Mesendoderm (in vitro differentiated cells): ENCODE measurements at regions not wholly inside any gene's neighbourhood (a gene's known extent, or its start where the extent isn't known, plus 50 kb on each side); places are given as distances from the start of the nearest gene placed in this dataset.
"Not testable (repeated sequence)": the region's sequence is repeated elsewhere in the genome, so short reads cannot be mapped to it uniquely, and the experiment has no call there.

Experiments
- DNase-seq: peaks from one replicate; pipeline ENCODE4 v3.0.0; 2013
- H2AK5ac ChIP-seq: 2 replicates; pipeline ENCODE4 v1.6.1; 2013; ENCODE audit warnings: low read length, inconsistent platforms
- H2BK120ac ChIP-seq: 2 replicates; pipeline ENCODE4 v1.6.1; 2013; ENCODE audit warnings: low read depth, mild to moderate bottlenecking, low read length, moderate library complexity, mixed read lengths
- H2BK15ac ChIP-seq: replicated peaks from 2 replicates; pipeline ENCODE4 v1.6.1; 2013; ENCODE audit warnings: low read depth, mild to moderate bottlenecking, moderate library complexity
- H2BK5ac ChIP-seq: 2 replicates; pipeline ENCODE4 v1.6.1; 2013; ENCODE audit warnings: low read length, inconsistent platforms
- H3K18ac ChIP-seq: 2 replicates; pipeline ENCODE4 v1.6.1; 2013; ENCODE audit warnings: mild to moderate bottlenecking, low read length, mixed read lengths
- H3K23ac ChIP-seq: one replicate; pipeline ENCODE4 v1.6.1; 2013; ENCODE audit warnings: low read length
- H3K27ac ChIP-seq: 2 replicates; pipeline ENCODE4 v1.5.1; 2013; ENCODE audit warnings: low read depth, mild to moderate bottlenecking, inconsistent platforms, low read length, moderate library complexity
- H3K27me3 ChIP-seq: 2 replicates; pipeline ENCODE4 v1.6.1; 2013; ENCODE audit warnings: low read length, control low read depth, mild to moderate bottlenecking, inconsistent platforms; ENCODE audit not compliant: insufficient read depth, poor library complexity
- H3K36me3 ChIP-seq: 2 replicates; pipeline ENCODE4 v1.6.1; 2013; ENCODE audit warnings: low read length, inconsistent platforms; ENCODE audit not compliant: control insufficient read depth, insufficient read depth
- H3K4ac ChIP-seq: one replicate; pipeline ENCODE4 v1.6.1; 2013; ENCODE audit warnings: low read depth, mild to moderate bottlenecking, low read length, moderate library complexity
- H3K4me1 ChIP-seq: 2 replicates; pipeline ENCODE4 v1.6.1; 2013; ENCODE audit warnings: low read depth, low read length, inconsistent platforms; ENCODE audit not compliant: control insufficient read depth
- H3K4me2 ChIP-seq: 2 replicates; pipeline ENCODE4 v1.6.1; 2013; ENCODE audit warnings: low read length
- H3K4me3 ChIP-seq: 2 replicates; pipeline ENCODE4 v1.5.1; 2013; ENCODE audit warnings: mild to moderate bottlenecking, low read length
- H3K56ac ChIP-seq: one replicate; pipeline ENCODE4 v1.6.1; 2013; ENCODE audit warnings: low read length
- H3K79me1 ChIP-seq: 2 replicates; pipeline ENCODE4 v1.6.1; 2013; ENCODE audit warnings: low read length, inconsistent platforms
- H3K79me2 ChIP-seq: 2 replicates; pipeline ENCODE4 v1.6.1; 2013; ENCODE audit warnings: mild to moderate bottlenecking, low read length; ENCODE audit not compliant: control insufficient read depth, insufficient read depth
- H3K9ac ChIP-seq: 2 replicates; pipeline ENCODE4 v1.6.1; 2013; ENCODE audit warnings: low read length, inconsistent platforms
- H4K5ac ChIP-seq: one replicate; pipeline ENCODE4 v1.6.1; 2013; ENCODE audit warnings: low read length
- H4K8ac ChIP-seq: one replicate; pipeline ENCODE4 v1.6.1; 2013; ENCODE audit warnings: low read depth, mild to moderate bottlenecking, control low read depth, low read length, moderate library complexity
- WGBS: extraction: QIAGEN DNeasy Blood & Tissue Kit; methylation state at CpG from one replicate; pipeline ENCODE4 v1.1.7; 2013; ENCODE audit warnings: low lambda C conversion rate, missing lambda C conversion rate; ENCODE audit not compliant: insufficient coverage; ENCODE audit errors: extremely low coverage; 5-methylcytosine and 5-hydroxymethylcytosine counted together

DNA sequence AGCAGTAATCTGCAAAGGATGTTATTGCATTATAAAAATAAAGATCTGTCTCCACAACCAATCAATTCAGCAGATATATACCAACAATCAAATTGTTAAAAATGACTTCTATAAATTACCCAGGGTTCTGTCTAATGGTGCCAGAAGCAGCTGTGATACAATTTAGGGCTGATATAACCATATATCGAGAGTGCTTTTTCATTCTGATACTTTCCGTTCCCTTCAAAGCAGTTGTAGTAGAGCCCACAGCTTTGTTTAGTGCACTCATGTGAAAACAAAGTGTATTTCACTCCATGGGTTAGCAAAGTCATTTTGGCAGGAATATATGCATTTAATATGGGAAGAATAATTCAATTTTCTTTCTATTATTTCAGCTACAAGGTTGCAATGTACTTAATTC, 83.1 kb upstream of the CHCHD3 start:
- WGBS = no CpG with 5 or more reads among the region's 2 CpGs
- Histone ChIP-seq H4K8ac (no peak overlapping the region), H3K56ac (no peak overlapping the region), H3K79me2 (no peaks in the 10 kb centered on the region), H3K36me3 (no peaks in the 10 kb centered on the region), H3K4ac (no peak overlapping the region), H3K23ac (no peak overlapping the region), H3K4me3 (no peak overlapping the region), H3K4me1 (no peaks in the 10 kb centered on the region), H3K18ac (no peak overlapping the region), H2BK5ac (no peak overlapping the region), H3K9ac (no peak overlapping the region), H3K27ac (no peak overlapping the region), H3K27me3 (no peaks in the 10 kb centered on the region), H2BK120ac (no peak overlapping the region), H4K5ac (no peak overlapping the region), H2BK15ac (no peak overlapping the region), H2AK5ac (no peak overlapping the region), H3K79me1 (no peaks in the 10 kb centered on the region), H3K4me2 (no peak overlapping the region)
- no peak for DNase-seq

- H3K4me1 ChIP-seq = no peaks in the 10 kb centered on the region
- H2AK5ac ChIP-seq = no peak overlapping the region
- H2BK15ac ChIP-seq = no peak overlapping the region
- no peak overlapping the region for H4K5ac ChIP-seq
- no peak for DNase-seq
- no peaks in the 10 kb centered on the region for H3K36me3 ChIP-seq
- H3K79me2 ChIP-seq = no peaks in the 10 kb centered on the region
- no CpG with 5 or more reads among the region's 4 CpGs for WGBS
- H3K4me2 ChIP-seq = no peak overlapping the region
- no peak overlapping the region for H3K4ac ChIP-seq
- no peak overlapping the region for H4K8ac ChIP-seq
- no peak overlapping the region for H3K23ac ChIP-seq
- H3K79me1 ChIP-seq = no peaks in the 10 kb centered on the region
- no peak overlapping the region for H2BK120ac ChIP-seq
- H3K27ac ChIP-seq = no peak overlapping the region
- no peaks in the 10 kb centered on the region for H3K27me3 ChIP-seq
- H3K4me3 ChIP-seq = no peak overlapping the region
- H3K18ac ChIP-seq = no peak overlapping the region
- H2BK5ac ChIP-seq = no peak overlapping the region
- no peak overlapping the region for H3K9ac ChIP-seq
- no peak overlapping the region for H3K56ac ChIP-seq
These were observed 83.6 kb upstream of the CHCHD3 start for GRCh38 chr7:133165529-133165928.

- Histone ChIP-seq H3K4ac (no peak overlapping the region), H3K36me3 (no peaks in the 10 kb centered on the region), H2AK5ac (no peak overlapping the region), H2BK5ac (peak overlapping the region; percentile 77), H3K79me1 (no peaks in the 10 kb centered on the region), H3K4me1 (no peaks in the 10 kb centered on the region), H3K27ac (no peak overlapping the region), H3K4me3 (no peak overlapping the region), H3K56ac (peak overlapping the region; percentile 47), H2BK15ac (no peak overlapping the region), H3K27me3 (no peaks in the 10 kb centered on the region), H4K8ac (no peak overlapping the region), H3K79me2 (no peaks in the 10 kb centered on the region), H3K23ac (no peak overlapping the region), H2BK120ac (no peak overlapping the region), H4K5ac (no peak overlapping the region), H3K18ac (no peak overlapping the region), H3K9ac (no peak overlapping the region), H3K4me2 (no peak overlapping the region)
- peak; percentile 11 for DNase-seq
- WGBS = no CpG with 5 or more reads among the region's 5 CpGs
These were observed 85.4 kb upstream of the CHCHD3 start for GRCh38 chr7:133167300-133167699.

DNA sequence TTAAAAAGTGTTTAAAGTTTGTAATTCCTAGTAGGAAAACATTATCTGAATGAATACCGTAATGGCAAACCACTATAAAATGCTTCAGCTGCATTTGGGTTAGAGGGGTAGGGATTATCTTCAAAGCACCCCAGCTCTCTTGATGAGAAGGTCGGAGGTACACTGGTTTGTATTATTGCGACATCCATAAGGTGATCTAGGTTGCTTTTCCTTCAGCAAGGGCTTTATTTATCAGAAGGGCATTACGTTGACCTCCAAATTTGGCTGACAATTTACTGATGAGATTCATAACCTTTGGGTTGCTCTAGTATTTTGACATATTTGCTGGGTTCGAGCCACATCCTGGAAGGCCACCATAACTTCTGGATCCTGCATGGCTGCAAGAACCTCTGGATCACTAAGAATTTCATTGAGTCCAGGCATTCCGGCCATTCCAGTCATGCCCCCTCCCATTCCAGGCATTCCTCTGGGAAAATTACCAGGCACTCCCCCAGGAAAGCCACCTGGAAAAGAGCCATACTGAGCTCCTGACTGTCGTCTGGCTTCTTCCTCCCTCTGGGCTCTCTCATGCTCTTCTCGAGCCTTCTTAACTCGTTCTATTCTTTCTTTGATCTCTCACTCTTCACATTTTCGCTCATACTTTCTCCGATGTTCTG, 83.6 kb upstream of the EXOC4 start:
- not testable (repeated sequence) for H2AK5ac ChIP-seq, H4K5ac ChIP-seq, H3K4me1 ChIP-seq, H3K4me2 ChIP-seq, H3K79me2 ChIP-seq, H4K8ac ChIP-seq, H3K56ac ChIP-seq, H2BK120ac ChIP-seq, H3K18ac ChIP-seq, H3K79me1 ChIP-seq, H3K23ac ChIP-seq, H3K4ac ChIP-seq, H2BK5ac ChIP-seq, H2BK15ac ChIP-seq, H3K4me3 ChIP-seq, H3K27me3 ChIP-seq, H3K27ac ChIP-seq, H3K9ac ChIP-seq, H3K36me3 ChIP-seq
- no CpG with 5 or more reads among the region's 11 CpGs for WGBS
- peak; percentile 67 for DNase-seq

GRCh38 chr7:133177476-133177875, 75.4 kb upstream of the EXOC4 start:
- H3K18ac ChIP-seq, H3K79me1 ChIP-seq, H2BK120ac ChIP-seq, H3K4me3 ChIP-seq, H2BK15ac ChIP-seq, H3K9ac ChIP-seq, H3K4me2 ChIP-seq, H4K5ac ChIP-seq, H4K8ac ChIP-seq, H3K4me1 ChIP-seq, H3K36me3 ChIP-seq, H3K23ac ChIP-seq, H3K27ac ChIP-seq, H3K4ac ChIP-seq, H2BK5ac ChIP-seq, DNase-seq, H3K79me2 ChIP-seq, H3K27me3 ChIP-seq, H3K56ac ChIP-seq, H2AK5ac ChIP-seq: not testable (repeated sequence)
- no CpG with 5 or more reads among the region's 24 CpGs for WGBS

- no CpG with 5 or more reads among the region's 4 CpGs for WGBS
These were observed 72.2 kb upstream of the EXOC4 start for GRCh38 chr7:133180717-133181116.

More at GRCh38 chr7:133180717-133181116, 72.2 kb upstream of the EXOC4 start:
- H3K36me3 ChIP-seq = no peaks in the 10 kb centered on the region
- H3K23ac ChIP-seq = no peak overlapping the region
- H3K27me3 ChIP-seq = no peaks in the 10 kb centered on the region
- no peak overlapping the region for H4K8ac ChIP-seq
- no peak overlapping the region for H2AK5ac ChIP-seq
- no peaks in the 10 kb centered on the region for H3K79me2 ChIP-seq
- no peak overlapping the region for H3K56ac ChIP-seq
- H3K4me2 ChIP-seq = no peak overlapping the region
- no peak overlapping the region for H3K4me3 ChIP-seq
- no peak overlapping the region for H2BK120ac ChIP-seq
- no peaks in the 10 kb centered on the region for H3K79me1 ChIP-seq
- H3K4me1 ChIP-seq = no peaks in the 10 kb centered on the region
- no peak overlapping the region for H3K18ac ChIP-seq
- no peak overlapping the region for H3K9ac ChIP-seq
- no peak overlapping the region for H2BK15ac ChIP-seq
- no peak overlapping the region for H4K5ac ChIP-seq
- no peak for DNase-seq
- H2BK5ac ChIP-seq = no peak overlapping the region
- H3K27ac ChIP-seq = no peak overlapping the region
- no peak overlapping the region for H3K4ac ChIP-seq
